Astrocyte (in vitro differentiated cells and primary cell): ENCODE measurements at regions not wholly inside any gene's neighbourhood (a gene's known extent, or its start where the extent isn't known, plus 50 kb on each side); places are given as distances from the start of the nearest gene placed in this dataset.

Experiments
- CTCF ChIP-seq: IDR thresholded peaks from 2 replicates; pipeline ENCODE4 v1.5.1; 2011; ENCODE audit warnings: low read depth, mild to moderate bottlenecking, inconsistent platforms, low read length, moderate library complexity; ENCODE audit not compliant: insufficient read depth
- EZH2 ChIP-seq: IDR thresholded peaks from 2 replicates; pipeline ENCODE4 v1.6.1; 2012; ENCODE audit warnings: mild to moderate bottlenecking, low read length, inconsistent platforms; ENCODE audit not compliant: insufficient read depth

GRCh38 chr12:131598717-131599116 is 112.2 kb upstream of the SFSWAP start:
- TF ChIP-seq CTCF (no peak), EZH2 (no peak)
